ENCODE measurements at regions not wholly inside any gene's neighbourhood (a gene's known extent, or its start where the extent isn't known, plus 50 kb on each side); places are given as distances from the start of the nearest gene placed in this dataset.

DNA sequence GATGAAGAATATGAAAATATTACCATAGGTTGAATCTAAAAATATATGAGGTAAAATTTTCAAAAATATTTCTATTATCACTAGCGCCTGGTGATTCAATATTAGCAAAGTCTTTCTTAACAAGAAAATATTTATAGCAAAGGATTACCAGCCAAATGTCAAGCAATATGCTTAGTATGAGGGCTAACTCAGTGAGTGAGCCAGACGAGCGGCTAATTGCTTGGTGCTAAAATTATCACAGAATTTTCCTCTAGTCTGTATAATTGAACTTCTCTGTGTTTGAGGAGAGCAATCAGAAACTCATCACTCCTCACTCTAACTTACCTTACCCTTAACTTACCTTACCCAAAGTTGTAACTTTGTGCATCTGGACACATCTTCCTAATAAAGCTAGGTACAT lies 304.9 kb upstream of the PRR16 start:
- TF ChIP-seq, protein P1, sequence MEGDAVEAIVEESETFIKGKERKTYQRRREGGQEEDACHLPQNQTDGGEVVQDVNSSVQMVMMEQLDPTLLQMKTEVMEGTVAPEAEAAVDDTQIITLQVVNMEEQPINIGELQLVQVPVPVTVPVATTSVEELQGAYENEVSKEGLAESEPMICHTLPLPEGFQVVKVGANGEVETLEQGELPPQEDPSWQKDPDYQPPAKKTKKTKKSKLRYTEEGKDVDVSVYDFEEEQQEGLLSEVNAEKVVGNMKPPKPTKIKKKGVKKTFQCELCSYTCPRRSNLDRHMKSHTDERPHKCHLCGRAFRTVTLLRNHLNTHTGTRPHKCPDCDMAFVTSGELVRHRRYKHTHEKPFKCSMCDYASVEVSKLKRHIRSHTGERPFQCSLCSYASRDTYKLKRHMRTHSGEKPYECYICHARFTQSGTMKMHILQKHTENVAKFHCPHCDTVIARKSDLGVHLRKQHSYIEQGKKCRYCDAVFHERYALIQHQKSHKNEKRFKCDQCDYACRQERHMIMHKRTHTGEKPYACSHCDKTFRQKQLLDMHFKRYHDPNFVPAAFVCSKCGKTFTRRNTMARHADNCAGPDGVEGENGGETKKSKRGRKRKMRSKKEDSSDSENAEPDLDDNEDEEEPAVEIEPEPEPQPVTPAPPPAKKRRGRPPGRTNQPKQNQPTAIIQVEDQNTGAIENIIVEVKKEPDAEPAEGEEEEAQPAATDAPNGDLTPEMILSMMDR (IDR thresholded peaks at IDR 0.05), result no peak
- Mint-ChIP-seq H3K36me3 (ENCODE audit: unreplicated experiment) (no peaks in the 10 kb centered on the region), H3K27ac (ENCODE audit: unreplicated experiment) (no peak overlapping the region), H3K4me3 (ENCODE audit: unreplicated experiment) (no peak overlapping the region), H3K9me3 (ENCODE audit: unreplicated experiment) (no peaks in the 10 kb centered on the region), H3K27me3 (ENCODE audit: unreplicated experiment) (peaks cover 8% of the 10 kb centered on the region), H3K4me1 (ENCODE audit: unreplicated experiment) (no peaks in the 10 kb centered on the region)
- no peak for DNase-seq (ENCODE audit: extremely low spot score, unreplicated experiment)

DNA sequence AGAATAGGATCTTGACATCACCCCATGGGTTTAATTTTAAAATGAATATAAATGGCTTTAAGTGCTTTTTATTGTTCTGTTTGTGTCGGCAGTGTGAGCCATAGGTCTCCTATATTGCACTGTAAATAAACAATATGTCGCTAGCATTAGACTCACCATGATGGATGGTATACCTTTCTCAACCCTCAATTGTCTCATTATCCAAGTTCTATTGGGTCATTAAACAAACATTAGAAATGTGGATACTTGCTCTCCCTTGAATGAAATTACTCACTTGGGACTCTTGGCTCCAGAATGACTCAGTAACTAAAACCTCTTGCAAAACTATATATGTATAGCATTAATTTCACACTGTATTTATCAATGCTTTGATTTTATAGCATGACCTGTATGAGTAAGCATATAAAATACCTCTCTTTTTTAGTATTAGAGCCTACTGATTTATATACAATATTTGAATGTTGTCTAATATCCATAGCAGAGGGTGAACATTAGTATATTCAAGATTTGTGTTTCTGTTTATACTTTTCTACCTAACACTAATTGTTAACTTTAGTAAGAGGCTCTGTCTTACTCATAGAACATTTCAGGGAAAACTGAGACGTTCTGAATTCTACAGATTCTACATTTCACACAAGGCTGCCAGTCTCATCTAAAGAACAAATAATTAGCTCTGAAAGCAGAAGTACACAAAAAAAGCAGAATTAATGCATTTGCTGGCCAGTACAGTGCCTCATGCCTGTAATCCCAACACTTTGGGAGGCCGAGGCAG lies 303.8 kb upstream of the PRR16 start:
- no peaks in the 10 kb centered on the region for H3K9me3 Mint-ChIP-seq (ENCODE audit: unreplicated experiment)
- no peaks in the 10 kb centered on the region for H3K4me1 Mint-ChIP-seq (ENCODE audit: unreplicated experiment)
- H3K4me3 Mint-ChIP-seq (ENCODE audit: unreplicated experiment), result no peak overlapping the region
- no peak for DNase-seq (ENCODE audit: extremely low spot score, unreplicated experiment)
- H3K36me3 Mint-ChIP-seq (ENCODE audit: unreplicated experiment), result no peaks in the 10 kb centered on the region
- TF ChIP-seq, protein P1 (IDR thresholded peaks at IDR 0.05), result no peak
- H3K27ac Mint-ChIP-seq (ENCODE audit: unreplicated experiment), result no peak overlapping the region
- H3K27me3 Mint-ChIP-seq (ENCODE audit: unreplicated experiment), result peaks cover 8% of the 10 kb centered on the region

DNA sequence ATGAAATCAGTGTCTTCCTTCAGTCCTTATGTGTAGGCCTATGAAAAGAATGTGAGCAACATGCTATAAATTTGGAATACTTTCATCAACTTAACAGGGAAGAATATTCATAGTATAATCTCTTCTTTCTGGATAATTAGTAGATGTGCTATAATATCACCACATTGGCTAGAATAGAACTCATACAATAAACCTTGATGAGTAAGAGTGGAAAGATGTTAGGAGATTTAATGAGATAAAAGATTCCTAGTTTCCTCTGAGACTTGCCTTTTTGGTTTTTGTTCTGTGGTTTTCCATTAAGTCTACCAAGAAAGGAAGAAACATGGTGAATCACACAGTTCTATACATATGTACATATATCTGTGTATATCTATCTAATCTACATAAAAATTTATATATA lies 301.8 kb upstream of the PRR16 start:
- DNase-seq (ENCODE audit: extremely low spot score, unreplicated experiment), result no peak
- Mint-ChIP-seq H3K4me3 (ENCODE audit: unreplicated experiment) (no peak overlapping the region), H3K27ac (ENCODE audit: unreplicated experiment) (no peak overlapping the region), H3K27me3 (ENCODE audit: unreplicated experiment) (peaks cover 13% of the 10 kb centered on the region), H3K4me1 (ENCODE audit: unreplicated experiment) (no peaks in the 10 kb centered on the region), H3K36me3 (ENCODE audit: unreplicated experiment) (no peaks in the 10 kb centered on the region), H3K9me3 (ENCODE audit: unreplicated experiment) (no peaks in the 10 kb centered on the region)
- TF ChIP-seq, protein P1 (IDR thresholded peaks at IDR 0.05), result no peak

DNA sequence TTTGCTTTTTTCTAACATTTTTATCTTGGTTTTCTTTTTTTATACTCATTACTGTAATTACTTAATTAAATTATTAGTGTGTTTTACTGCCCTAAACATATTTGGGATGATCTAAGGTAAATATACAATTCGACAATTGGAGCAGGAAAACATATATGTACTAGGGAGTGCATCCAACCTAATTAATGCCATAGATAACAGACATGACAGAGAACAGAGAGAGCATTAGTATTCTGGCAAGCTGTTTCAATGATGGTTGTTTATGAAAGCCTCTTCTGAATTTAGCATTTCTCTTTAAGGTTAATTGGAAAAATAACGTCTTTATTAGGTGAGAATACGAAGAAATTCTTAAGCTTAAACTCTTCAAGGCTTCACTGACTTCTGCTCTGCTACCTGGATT lies 300.1 kb upstream of the PRR16 start:
- Mint-ChIP-seq H3K27ac (ENCODE audit: unreplicated experiment) (no peak overlapping the region), H3K4me1 (ENCODE audit: unreplicated experiment) (no peaks in the 10 kb centered on the region), H3K36me3 (ENCODE audit: unreplicated experiment) (no peaks in the 10 kb centered on the region), H3K9me3 (ENCODE audit: unreplicated experiment) (no peaks in the 10 kb centered on the region), H3K27me3 (ENCODE audit: unreplicated experiment) (peaks cover 26% of the 10 kb centered on the region), H3K4me3 (ENCODE audit: unreplicated experiment) (no peak overlapping the region)
- TF ChIP-seq, protein P1 (IDR thresholded peaks at IDR 0.05), result no peak
- DNase-seq (ENCODE audit: extremely low spot score, unreplicated experiment), result no peak

DNA sequence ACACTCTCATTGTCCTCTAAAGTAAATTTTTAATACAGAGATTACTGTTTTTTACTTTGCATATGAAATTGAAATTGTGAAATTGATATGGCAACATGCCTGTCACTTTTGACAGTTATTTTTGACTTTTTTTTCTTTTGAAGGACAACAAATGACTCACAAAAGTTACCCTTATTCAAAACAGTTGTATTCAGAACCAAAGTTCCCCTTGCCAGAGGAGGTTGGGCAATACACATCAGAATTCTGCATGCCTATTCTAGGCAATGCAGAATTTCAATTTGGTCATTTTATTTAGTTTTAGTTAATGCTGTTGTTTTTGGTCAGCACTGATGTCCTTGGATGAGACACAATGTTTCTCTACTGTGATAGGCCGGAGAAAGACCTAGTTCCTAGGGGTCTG lies 299.1 kb upstream of the PRR16 start:
- no peaks in the 10 kb centered on the region for H3K36me3 Mint-ChIP-seq (ENCODE audit: unreplicated experiment)
- no peaks in the 10 kb centered on the region for H3K4me1 Mint-ChIP-seq (ENCODE audit: unreplicated experiment)
- H3K27ac Mint-ChIP-seq (ENCODE audit: unreplicated experiment), result no peak overlapping the region
- TF ChIP-seq, protein P1 (IDR thresholded peaks at IDR 0.05), result no peak
- H3K9me3 Mint-ChIP-seq (ENCODE audit: unreplicated experiment), result no peaks in the 10 kb centered on the region
- no peak for DNase-seq (ENCODE audit: extremely low spot score, unreplicated experiment)
- no peak overlapping the region for H3K4me3 Mint-ChIP-seq (ENCODE audit: unreplicated experiment)
- H3K27me3 Mint-ChIP-seq (ENCODE audit: unreplicated experiment), result peaks cover 34% of the 10 kb centered on the region

Data from osteocyte (in vitro differentiated cells).